NB4 (cell line): ENCODE measurements at regions not wholly inside any gene's neighbourhood (a gene's known extent, or its start where the extent isn't known, plus 50 kb on each side); places are given as distances from the start of the nearest gene placed in this dataset.

Experiments used
- DNase-seq: peaks from one replicate; pipeline ENCODE4 v3.0.0; 2010; ENCODE audit warnings: low read depth
- H3K4me3 ChIP-seq: one replicate; pipeline ENCODE4 v1.5.1; 2011; ENCODE audit warnings: mild to moderate bottlenecking, low read depth, low read length, moderate library complexity
- CTCF ChIP-seq: IDR thresholded peaks from one replicate; pipeline ENCODE4 v1.5.1; 2012; ENCODE audit warnings: low read depth, low read length
- MAX ChIP-seq: IDR thresholded peaks from 2 replicates; pipeline ENCODE4 v1.6.1; 2011; ENCODE audit warnings: low read depth, low read length
- MYC ChIP-seq: IDR thresholded peaks from 2 replicates; pipeline ENCODE4 v1.6.1; 2011; ENCODE audit warnings: low read depth, low read length
- POLR2A ChIP-seq: IDR thresholded peaks from 2 replicates; pipeline ENCODE4 v1.6.1; 2011; ENCODE audit warnings: mild to moderate bottlenecking; ENCODE audit not compliant: insufficient read length; ENCODE audit errors: extremely low read depth

GRCh38 chr4:11614426-11614825 is 185.7 kb upstream of the HS3ST1 start:
- no peak overlapping the region for H3K4me3 ChIP-seq
- TF ChIP-seq POLR2A (no peak), MAX (no peak), MYC (no peak), CTCF (no peak)

DNA sequence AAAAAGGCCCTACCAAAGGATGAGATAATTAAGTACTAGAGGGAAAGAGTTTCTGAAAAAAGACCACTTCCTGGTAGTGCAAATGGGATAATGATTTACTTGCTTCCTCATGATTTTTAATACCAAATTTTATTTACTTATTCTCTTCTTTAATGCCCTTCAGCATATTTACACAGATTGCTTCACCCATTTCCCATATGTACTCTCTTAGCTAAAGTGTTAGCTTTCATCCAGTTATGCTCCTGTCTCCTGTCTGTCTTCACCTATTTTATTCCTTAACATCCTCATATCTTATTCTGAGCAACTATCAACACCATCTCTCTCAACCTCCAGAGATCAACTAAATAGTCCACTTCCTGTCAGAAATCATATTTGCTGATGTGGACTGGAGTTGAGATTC is 183.2 kb upstream of the HS3ST1 start:
- no peak for DNase-seq
- TF ChIP-seq CTCF (no peak), POLR2A (no peak), MYC (no peak), MAX (no peak)

More at GRCh38 chr4:11614426-11614825, 185.7 kb upstream of the HS3ST1 start:
- no peak for DNase-seq

GRCh38 chr4:11609751-11610150 is 181.1 kb upstream of the HS3ST1 start:
- TF ChIP-seq MAX (no peak), MYC (no peak), POLR2A (no peak), CTCF (no peak)
- H3K4me3 ChIP-seq, result no peak overlapping the region
- no peak for DNase-seq

More for the DNA sequence above, 183.2 kb upstream of the HS3ST1 start:
- no peak overlapping the region for H3K4me3 ChIP-seq

DNA sequence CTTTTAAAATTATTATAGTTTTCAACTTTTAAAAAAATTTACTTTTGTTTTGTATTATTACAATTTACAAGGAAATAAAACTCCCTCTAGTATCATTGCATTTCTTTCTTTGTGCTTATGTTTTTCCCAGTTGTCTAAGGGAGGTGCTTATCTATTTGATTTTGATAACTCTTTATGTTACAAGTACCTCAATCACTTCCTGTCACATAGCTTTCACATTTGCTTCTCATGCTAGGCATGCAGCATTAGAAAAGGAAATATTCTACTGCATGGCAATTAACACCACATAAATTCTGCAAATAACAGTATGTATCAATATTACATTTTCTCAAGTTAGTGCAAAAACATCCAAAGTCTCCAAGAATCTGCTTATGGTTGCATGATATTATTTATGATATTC is 180.3 kb upstream of the HS3ST1 start:
- TF ChIP-seq MYC, result no peak
- TF ChIP-seq MAX, result no peak
- no peak for TF ChIP-seq CTCF
- TF ChIP-seq POLR2A, result no peak
- DNase-seq, result no peak
- no peak overlapping the region for H3K4me3 ChIP-seq

DNA sequence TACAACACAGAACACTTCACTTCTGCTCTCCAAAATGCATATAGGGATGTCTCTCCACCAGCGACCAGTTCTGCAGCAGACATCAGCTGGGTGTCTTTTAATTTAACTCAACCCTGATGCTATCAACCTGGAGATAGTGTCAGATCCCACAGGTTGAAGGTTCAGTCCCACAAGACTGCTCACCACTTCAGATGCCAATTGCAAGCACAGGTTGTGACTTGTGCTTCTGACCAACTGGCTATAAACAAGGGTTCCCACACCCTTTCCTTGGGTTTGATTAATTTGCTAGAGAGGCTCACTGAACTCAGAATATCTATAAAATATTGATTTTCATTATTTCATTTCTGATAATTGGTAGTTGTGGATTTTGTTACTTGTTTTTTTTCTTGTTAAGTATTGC is 177.4 kb upstream of the HS3ST1 start:
- no peak for DNase-seq
- H3K4me3 ChIP-seq, result no peak overlapping the region
- no peak for TF ChIP-seq MAX
- no peak for TF ChIP-seq POLR2A
- no peak for TF ChIP-seq MYC
- no peak for TF ChIP-seq CTCF

- no peak for TF ChIP-seq CTCF
- no peak for TF ChIP-seq MYC
- TF ChIP-seq MAX, result no peak
- no peak for TF ChIP-seq POLR2A
- no peak for DNase-seq
- H3K4me3 ChIP-seq, result no peak overlapping the region
Observed at GRCh38 chr4:11605597-11605996, 176.9 kb upstream of the HS3ST1 start.
